HG03280 (cell line): ENCODE measurements at regions not wholly inside any gene's neighbourhood (a gene's known extent, or its start where the extent isn't known, plus 50 kb on each side); places are given as distances from the start of the nearest gene placed in this dataset.
"Not testable (repeated sequence)": the region's sequence is repeated elsewhere in the genome, so short reads cannot be mapped to it uniquely, and the experiment has no call there.

Source experiments
- ATAC-seq: cut with Tn5 transposase; IDR thresholded peaks from one replicate; pipeline ENCODE4 v1.9.1; 2021; ENCODE audit warnings: mild to moderate bottlenecking, moderate library complexity; ENCODE audit not compliant: unreplicated experiment

DNA sequence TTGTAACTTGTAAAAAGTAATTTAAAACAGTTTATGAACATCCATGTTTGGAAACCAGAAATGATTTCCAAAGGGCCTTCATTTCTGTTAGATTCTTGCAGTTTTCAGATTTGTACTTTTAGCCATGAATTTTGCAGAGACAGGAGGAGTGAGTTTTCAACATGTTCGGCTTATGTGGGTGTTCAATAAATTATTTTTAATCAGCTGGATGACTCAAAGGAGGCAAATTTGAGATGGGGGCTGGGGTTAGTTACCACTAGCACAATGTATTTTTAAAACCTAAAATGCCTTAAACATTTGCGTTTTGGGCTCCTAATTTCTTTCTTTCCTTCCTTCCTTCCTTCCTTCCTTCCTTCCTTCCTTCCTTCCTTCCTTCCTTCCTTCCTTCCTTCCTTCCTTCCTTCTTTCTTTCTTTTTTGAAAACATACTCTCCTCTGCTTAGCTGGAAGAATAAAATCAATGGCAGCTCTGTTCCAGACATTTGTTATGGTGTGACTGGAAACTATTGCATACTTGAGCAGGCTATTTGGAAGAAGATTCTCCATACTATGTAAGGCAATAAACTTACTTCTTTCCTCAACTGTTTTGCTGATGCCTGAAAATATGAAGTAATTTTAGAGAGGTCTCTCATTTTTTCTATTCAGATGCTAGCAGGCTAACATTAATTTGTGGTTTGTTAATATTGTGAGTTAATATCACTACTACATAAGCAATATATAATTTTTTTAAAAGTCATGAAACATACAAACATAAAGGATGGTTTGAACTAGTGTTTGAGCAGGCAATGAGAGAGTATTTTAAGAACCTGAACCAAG, 394.4 kb downstream of the NYAP2 start:
- no peak for ATAC-seq

DNA sequence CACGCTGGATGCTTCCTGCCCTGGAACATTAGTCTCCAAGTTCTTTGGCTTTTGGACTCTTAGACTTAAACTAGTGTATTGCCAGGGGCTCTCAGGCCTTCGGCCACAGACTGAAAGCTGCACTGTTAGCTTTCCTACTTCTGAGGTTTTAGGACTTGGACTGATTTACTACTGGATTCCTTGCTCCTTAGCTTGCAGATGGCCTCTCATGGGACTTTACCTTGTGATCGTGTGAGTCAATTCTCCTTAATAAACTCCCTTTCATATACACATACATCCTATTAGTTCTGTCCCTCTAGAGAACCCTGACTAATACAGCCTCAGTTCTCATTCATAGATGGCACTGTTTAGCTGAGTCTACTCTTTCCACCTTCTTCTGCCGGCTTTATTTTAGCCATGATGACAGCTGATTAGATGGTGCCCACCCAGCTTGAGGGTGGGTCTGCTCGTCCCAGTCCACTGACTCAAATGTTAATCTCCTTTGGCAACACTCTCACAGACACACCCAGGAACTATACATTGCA, 389.1 kb downstream of the NYAP2 start:
- ATAC-seq: no peak

DNA sequence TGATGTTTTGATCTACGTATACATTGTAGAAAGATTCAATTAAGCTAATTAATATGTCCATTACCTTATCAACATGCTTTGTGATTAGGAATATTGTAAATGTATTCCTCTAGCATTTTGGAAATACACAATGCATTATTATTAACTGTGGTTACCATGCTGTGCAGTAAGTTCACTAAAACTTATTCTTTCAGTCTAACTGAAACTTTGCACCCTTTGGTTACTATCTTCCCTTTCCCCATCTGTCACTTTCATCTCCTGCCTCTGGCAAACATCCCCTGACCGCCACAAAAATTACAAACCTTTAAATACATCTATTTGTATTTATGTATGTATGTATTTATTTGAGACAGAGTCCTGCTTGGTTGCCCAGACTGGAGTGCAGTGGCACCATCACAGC, 388.0 kb downstream of the NYAP2 start:
- no peak for ATAC-seq

DNA sequence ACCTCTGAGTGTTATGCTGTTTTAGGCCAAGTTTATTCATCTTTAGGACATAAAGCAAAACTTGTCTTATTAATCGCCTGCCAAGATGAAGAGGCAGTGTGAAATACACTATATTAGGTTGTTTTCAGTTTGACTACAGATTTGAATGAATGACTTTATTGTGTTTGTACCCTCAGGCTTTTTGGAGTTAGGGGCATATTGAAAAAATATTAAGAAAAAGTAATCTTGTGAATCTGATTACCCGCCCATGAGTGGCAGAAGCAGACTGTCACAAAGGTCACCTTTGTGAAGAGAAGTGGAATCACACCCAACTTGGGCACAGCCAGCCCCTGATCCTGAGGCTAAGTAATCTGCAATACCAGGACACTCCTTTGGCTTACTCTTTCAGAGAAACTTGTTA, 382.5 kb downstream of the NYAP2 start:
- ATAC-seq: no peak

DNA sequence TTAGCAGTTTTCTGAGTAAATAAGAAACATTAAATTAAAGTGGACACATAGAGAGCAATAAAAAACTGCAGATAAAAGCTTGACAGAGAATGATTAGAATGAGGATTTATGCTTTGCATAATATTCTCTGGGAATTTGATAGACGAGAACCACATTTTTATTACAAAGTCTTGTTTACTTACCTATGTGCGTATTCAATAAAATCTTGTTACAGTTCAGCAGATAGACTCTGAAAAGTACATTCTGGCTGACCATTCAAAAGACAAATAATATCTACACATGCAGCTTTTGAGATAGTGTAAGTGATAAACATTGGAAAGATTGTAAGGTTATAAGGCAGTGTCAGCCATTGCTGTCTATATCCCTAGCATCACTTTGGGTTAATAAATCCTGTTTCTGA, 381.6 kb downstream of the NYAP2 start:
- ATAC-seq: no peak

DNA sequence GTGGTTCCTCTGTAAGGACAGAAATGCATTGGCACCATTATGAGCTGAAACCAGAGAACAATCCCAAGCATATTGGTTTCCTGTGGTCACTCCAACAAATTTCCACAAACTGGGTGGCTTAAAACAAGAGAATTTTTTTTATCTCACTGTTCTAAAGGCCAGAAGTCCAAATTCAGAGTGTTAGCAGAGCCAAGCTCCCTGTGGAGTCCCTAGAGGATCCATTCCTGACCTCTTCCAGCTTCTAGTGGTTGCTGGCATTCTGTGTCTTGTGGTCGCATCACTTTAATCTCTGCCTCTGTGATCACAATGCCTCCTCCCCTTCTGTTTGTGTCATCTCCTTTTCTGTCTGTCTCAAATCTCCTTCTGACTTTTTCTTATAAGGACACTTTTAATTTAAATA, 380.3 kb downstream of the NYAP2 start:
- no peak for ATAC-seq

DNA sequence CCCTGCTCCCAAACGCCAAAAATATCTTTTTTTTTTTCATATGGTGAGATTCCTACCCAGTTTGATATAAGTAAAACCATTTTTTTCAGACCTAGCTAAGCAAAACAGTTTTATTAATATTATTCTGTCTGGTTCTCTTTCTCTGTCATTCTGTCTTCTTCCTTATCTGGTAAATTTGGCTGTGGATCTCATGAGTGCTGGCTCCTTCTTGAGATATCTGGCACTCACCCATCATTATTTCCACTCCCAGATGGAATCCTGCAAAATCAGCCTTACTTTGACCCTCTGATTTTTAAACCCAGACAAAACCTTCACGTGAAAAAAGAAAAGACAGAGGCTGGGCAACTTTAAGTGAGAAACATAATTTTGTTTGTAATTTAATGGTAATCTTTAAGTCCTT, 373.6 kb downstream of the NYAP2 start:
- no peak for ATAC-seq

DNA sequence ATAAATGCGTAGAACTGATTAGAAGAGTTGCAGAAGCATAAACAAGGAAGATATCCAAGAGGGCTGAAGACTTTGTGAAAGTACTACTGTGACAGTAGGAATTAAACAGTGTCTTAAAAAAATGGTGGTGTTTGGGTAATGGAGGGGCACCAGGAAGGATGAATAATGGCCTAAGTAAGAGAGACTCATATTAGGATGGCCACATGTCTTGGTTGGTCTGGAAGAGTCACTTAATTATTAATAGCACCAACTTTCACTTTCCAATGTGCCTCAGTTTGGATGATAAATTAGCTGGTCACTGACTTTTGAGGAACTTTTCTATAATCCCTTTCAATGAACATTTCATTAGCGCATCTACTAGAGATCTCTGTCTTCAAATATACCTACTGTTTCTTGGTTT, 372.2 kb downstream of the NYAP2 start:
- no peak for ATAC-seq

DNA sequence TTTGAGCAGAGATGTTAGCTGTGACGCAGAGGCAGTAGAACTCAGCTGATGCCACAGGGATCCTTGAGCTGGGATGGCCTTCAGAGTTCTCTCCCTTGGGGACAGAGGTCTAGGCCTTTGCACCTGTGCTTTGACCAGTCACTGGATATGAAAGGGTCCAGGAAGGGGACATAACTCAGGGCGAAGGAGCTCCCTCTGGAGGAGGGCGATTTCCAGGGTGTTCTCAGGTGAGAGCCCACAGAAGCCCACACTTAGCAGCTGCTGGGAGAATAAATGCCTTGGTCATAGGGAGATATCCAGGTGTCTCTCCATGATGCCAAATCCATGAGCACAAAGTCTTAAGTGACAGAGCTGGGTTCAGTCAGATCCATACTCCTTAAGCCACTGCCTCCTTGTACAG, 369.2 kb downstream of the NYAP2 start:
- ATAC-seq: no peak

DNA sequence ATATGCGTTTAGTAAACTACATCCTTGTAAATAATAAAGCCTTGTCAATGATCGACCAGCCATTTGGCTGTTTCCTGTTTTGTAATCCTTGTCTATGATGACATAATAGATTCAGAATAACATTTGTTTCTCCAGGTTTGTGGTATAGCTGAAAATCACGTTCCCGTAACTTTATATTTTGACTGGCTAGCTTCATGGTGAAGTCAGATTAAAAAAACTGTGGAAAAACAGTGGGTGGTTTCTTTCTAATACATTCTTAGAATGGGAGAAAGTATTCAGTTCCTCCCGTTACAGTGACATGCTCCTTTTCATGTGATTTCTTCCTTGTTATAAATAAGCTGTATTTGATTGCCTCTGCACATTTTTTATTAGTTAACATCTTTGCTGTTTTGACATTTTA, 366.9 kb downstream of the NYAP2 start:
- ATAC-seq: no peak

DNA sequence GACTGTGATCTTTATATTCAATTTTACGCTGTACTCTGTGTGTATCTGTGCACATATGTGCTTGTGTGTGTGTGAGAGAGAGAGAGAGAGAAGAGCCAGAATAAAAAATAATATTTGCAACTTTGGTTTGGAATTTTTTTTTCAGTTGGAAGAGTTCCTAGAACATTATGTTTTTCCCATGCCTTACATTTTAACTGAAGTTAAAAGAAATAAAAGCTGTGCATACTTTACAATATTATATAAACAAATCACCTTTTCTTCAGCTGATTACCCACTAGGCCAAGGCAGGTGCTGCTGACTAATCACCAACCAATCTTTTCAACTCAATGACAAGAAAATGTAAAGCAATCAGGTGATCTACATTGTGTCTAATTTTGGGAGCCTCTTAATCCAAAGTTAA, 366.3 kb downstream of the NYAP2 start:
- no peak for ATAC-seq

DNA sequence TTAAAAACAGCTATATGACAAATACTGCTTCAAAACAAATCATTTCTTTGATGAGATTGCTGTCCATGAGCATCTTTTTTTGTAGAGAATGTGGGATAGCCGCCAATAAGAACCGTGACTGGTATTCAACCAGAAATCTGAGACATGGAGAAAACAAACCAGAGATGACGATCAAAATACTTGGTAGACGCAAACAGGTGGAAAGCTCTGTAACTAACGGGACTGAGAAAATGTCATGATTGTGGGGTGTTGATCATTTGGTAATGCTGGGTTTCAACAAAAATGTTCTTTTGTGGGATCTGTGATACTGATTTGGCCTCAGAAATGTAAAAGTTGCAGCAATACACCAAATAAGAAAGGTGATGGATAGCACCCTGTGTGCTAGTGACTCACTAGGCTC, 364.8 kb downstream of the NYAP2 start:
- no peak for ATAC-seq

DNA sequence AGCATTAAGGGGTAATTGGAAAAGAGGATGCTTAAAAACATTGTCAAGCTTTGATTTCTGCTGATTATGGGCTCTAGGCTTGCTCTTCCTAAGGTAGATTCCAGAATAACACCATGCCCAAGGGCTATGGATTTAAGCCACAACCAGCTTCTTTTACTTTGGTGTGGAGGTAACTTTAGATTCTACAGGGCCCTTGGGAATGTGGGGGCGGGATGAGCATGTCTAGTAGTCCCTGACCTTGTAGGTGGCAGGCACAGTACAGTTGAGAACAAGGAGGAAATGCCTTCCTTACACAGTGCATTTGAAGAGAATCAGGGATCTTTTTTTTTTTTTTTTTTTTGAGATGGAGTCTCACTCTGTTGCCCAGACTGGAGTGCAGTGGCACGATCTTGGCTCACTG, 364.2 kb downstream of the NYAP2 start:
- no peak for ATAC-seq

DNA sequence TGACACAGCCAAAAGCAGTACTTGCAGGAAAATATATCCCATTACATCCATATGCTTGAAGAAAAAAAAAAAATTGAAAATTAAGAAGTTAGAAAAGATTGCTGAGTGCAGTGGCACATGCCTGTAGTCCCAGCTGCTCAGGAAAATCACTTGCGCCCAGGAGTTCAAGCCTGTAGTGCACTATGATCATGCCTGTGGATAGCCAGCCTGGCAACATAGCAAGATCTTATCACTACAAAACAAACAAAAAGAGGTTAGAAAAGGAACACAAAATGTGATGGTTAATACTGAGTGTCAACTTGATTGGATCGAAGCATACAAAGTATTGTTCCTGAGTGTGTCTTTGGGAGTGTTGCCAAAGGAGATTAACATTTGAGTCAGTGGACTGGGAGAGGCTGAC, 361.9 kb downstream of the NYAP2 start:
- ATAC-seq: no peak

DNA sequence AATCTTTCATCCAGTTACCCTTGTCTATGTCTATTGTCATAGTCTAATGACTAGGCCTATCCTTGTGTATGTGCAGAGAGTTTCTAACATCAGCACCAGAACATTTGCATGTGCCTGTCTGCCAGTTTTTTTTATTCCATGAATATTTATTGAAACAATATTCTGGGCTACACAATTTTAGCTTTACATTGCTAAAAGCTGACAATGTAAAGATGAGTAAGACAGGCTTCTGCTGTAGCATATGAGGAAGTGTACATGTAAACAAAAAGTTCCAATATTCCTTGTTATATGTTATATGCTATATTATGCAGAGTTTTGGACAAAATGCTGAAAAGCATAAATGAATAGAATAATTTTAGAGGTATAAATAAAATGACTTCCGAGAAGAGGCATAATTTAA, 357.7 kb downstream of the NYAP2 start:
- no peak for ATAC-seq

DNA sequence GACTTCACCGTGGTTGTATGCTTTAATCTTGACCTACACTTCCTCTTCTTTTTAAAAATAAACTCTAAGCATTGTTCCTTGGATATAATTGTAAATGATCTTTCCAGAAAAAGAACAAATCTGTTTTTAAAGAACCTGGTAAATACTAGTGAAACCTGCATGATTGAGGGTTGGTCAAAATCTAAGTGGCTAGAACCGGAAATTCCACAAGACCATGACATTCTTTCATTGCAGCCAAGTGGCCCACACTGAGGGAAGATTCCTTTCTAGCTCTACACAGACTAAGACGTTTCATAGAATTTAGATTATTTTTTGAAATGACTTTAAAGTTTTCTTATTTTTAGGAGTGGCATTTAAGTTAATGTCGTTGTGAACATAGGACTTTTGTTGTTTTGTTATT, 356.7 kb downstream of the NYAP2 start:
- no peak for ATAC-seq

DNA sequence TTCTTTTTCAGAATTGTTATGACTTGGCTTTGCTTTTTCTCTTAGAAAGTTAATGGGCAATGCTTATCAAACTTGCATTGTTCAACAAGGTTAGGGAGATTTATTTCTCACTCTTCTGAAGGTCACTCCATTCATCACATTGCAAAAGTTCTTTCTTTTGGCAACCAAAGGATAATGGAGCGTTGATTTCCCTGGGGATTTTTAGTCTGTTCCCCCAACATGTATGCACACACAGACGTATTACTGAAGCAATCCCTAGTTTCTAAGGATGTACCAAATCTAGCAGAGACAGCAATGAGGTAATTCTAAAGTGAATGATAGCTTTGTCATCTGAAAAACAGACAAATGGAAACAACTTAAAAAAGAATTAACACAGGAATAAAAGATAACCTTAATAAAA, 349.1 kb downstream of the NYAP2 start:
- ATAC-seq: no peak

DNA sequence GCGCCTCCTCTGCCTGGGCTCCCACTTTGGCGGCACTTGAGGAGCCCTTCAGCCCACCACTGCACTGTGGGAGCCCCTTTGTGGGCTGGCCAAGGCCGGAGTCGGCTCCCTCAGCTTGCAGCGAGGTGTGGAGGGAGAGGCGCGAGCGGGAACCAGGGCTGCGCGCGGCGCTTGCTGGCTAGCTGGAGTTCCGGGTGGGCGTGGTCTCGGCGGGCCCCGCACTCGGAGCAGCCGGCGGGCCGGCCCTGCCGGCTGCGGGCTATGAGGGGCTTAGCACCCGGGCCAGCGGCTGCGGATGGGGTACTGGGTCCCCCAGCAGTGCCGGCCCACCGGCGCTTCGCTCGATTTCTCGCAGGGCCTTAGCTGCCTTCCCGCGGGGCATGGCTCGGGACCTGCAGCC, 344.5 kb downstream of the NYAP2 start:
- not testable (repeated sequence) for ATAC-seq

DNA sequence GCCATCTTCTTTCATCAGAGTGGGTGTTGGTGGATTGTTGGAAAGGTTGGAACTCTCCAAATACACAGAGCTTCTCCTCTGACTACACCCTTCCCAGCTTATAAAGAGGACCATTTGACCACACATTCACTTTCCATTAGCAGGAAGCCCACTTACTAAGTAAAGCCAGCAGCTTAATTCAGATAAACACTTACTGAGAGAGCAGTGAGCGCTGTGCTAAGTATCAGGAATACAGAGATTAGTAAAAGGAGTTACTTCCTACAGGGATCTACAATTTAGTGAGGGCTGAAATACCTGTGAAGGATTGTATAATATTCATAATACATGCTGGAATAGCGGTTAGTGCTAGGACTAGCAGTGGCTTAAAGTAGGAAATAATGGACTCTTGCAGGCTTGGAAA, 343.0 kb downstream of the NYAP2 start:
- no peak for ATAC-seq

DNA sequence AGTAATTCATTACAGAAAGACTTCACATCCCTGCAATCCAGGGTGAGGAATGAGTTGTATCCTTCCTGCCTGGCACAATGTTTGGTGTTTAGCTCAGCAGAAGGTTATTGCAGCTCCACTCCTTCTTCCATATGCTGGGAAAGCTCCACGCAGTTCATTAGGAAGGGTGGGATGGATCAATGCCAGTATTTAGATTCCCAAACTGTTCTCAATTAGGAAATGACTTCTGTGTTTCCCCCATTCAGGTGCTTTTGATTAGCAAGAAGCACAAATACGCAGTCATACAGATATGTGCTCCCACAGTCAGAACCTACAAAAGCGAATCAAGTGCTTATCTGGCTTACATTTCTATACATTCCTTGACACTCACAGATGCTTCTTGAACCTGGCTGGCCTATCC, 340.6 kb downstream of the NYAP2 start:
- ATAC-seq: no peak

DNA sequence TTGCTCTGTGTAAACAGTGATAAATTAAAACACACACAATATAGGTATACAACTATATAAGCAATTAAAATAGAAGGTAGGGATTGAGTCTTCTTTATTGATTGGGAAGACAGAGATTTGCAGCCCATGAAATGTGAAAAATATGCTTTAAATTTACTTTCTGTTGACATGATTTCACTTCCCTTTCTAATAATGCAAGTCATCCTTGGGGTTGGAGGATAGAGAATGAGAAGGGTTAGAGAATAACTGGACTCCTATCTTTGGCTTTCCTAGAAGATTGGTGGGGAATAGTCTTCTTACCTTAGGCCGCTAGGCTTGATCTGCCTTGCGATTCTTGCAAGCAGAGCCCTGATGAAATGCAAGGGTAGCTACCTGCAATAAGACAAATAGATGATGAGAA, 339.8 kb downstream of the NYAP2 start:
- ATAC-seq: no peak

DNA sequence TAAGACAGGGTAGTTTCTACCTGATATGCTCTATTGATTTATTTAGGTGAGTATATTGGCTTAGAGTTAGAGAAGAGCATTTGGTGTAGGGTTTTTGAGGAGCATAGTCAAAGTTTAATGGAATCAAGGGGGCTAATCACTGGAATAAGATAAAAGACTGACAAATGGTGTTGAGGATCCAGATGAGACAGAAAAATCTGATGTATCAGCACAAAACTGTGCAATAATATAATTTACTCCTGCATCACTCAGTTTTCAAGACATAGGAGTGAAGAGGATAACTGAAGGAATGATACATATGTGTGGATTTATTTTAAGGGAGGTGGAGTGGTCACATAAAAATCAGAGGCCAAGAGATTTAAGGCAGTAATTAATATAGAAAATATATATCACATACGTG, 339.2 kb downstream of the NYAP2 start:
- ATAC-seq: no peak

DNA sequence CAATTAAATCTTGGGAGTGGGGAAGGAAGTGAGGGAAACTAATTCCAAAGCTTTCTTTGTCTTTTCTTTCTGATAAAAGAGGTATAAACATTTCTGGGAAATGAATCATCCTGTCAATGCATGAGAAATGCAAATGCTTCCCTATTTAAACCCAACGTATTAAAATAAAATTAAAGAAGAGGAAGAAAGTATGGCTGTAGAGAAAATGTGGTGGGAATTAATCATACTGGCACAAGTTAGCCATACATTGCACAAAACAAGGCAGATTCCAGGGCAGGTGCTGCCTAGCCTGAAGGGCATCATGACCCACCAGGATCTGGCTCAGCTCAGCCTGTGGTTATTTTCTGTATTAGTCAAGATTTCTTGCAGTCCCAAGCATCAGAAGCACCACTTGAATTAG, 338.0 kb downstream of the NYAP2 start:
- ATAC-seq: no peak
